ENCODE measurements at regions not wholly inside any gene's neighbourhood (a gene's known extent, or its start where the extent isn't known, plus 50 kb on each side); places are given as distances from the start of the nearest gene placed in this dataset.

DNA sequence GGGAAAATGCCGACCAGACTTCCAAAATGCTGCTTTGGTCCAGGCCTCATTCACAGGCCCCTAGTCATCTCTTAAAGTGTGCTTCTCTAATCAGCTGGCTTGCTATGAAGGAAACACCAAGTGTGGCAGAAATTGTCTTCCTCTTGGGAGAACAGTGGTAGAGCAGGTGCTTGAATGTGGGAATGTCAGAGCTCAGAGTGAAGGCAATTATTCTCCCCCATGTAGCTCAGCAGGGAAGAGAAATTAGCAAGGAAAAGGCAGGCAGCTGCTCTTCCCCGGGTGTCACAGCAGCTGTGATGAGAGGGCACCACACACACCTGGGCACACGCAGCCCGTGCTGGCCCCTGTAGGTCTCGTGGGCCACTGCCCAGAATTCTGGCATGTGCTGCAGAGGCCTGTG lies 358.5 kb downstream of the WDR72 start:
- DNase-seq (ENCODE audit: low read depth) = no peak

GRCh38 chr15:53397041-53397616 lies 362.3 kb downstream of the WDR72 start:
- no peak for DNase-seq (ENCODE audit: low read depth)

DNA sequence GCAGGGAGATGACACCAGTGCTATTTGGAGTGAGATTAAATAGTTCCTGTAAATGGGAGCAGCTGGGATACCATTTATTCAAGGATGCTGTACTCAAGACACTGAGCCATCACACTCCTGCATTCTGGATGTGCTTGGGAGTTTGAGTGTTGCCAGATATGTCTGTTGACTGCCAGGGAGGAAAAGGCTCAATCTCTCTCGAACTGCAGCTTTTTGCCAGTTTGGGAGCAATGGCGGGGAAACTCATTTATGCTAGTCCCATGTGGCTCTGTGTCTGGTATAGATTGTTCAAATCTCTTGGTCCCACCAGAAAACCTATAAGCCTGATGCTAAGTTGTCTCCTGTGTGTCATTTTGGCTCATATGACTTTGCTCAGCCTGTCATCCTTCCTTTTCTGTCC lies 363.6 kb downstream of the WDR72 start:
- DNase-seq (ENCODE audit: low read depth) = no peak

DNA sequence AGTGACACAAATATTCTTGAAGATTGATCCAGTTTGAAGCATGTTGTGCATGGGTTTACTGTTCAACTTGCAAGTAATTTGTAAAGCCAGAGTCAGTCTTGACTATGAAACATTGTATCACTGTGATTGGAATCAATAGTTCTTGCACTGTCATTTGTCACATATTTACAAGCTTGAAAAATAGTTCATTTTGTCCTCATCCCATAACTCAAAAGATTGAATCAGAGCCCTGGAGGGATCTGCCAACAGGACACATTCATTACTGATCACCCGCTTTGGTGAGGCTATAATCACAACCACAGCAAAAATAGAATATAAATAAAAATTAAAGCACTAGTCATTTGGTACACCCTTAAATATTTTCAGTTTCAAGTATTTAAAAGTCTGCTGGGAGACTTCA lies 368.9 kb downstream of the WDR72 start:
- DNase-seq (ENCODE audit: low read depth) = no peak

- no peak for DNase-seq (ENCODE audit: low read depth)
Observed at GRCh38 chr15:53389271-53390037, 370.0 kb downstream of the WDR72 start.

DNA sequence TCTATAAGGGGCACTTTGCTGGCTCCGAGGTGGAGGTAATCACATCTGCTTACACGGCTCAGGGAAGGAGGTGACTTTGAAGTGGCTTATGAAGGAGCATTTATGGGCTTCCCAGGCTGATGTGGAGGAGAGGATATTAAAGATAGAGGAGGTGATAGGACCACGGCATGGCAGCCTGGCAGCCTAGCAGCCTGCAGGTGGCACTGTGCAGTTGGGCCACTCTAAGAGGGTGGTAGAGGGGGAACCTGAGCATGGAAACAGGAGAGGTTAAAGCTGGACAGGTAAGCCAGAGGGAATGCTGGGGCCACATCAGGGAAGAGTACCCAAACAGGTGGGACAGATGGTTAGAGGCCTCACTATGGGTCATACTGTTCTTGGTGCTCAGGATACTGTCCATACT lies 375.0 kb downstream of the WDR72 start:
- DNase-seq (ENCODE audit: low read depth) = no peak

GRCh38 chr15:53378096-53378800 lies 381.2 kb downstream of the WDR72 start:
- no peak for DNase-seq (ENCODE audit: low read depth)

GRCh38 chr15:53367740-53368139 lies 391.7 kb downstream of the WDR72 start:
- DNase-seq (ENCODE audit: low read depth) = no peak

GRCh38 chr15:53360881-53361280 lies 398.6 kb downstream of the WDR72 start:
- DNase-seq (ENCODE audit: low read depth) = no peak

DNA sequence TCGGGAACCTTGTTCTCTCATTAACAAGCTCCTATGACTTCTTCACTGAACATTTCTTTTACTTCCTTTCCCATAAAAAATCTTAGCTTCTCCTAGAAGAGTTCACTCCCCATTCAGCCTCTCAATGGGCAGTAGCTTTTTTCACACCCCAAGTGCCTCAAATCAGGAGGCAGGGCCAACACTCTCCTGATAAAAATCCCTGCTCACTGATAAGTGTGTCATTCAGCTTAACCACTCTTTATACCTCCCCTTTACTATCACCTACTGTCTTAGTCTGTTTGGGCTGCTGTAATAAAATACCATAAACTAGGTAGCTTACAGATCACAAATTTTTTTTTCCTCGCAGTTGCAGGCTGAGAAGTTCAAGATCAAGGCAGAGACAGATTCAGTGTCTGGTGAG lies 400.4 kb downstream of the WDR72 start:
- no peak for DNase-seq (ENCODE audit: low read depth)

DNA sequence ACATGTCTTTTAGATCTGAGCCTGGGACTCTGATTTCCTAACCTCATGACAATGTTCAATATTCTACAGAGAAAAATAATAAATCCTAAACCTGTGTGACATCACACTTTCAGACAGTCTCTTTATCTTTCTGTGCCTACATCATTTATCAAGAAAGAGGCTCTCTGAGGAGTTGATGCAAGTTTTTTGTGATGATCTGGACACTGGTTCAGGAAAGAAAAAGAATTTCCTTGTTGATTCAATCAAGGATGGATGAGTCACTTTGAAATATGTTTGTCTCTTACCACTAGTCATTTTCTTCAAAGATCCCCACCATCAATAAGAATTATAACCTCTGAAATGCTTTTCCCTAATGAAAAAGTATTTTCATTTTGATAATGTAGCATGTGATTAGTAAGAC lies 404.6 kb downstream of the WDR72 start:
- no peak for DNase-seq (ENCODE audit: low read depth)

DNA sequence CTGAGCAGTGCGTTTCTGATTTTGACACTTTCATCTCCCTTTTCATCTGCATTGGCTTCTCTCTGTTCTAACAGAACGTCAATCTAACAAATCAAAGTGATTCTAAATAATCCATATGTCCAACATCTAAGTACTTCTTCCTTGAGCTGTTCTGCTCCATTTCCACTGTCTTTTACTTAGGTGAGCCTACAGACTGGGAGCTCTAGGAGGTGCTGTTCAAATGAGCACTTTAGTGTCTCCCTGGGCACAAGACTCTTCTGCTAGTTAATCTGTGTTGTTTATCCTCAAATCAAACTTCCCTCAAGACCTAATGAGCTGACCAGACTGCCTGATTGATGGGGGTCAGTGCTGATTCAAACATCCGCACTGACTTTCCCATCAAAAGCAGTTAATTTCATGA lies 408.1 kb downstream of the WDR72 start:
- no peak for DNase-seq (ENCODE audit: low read depth)

DNA sequence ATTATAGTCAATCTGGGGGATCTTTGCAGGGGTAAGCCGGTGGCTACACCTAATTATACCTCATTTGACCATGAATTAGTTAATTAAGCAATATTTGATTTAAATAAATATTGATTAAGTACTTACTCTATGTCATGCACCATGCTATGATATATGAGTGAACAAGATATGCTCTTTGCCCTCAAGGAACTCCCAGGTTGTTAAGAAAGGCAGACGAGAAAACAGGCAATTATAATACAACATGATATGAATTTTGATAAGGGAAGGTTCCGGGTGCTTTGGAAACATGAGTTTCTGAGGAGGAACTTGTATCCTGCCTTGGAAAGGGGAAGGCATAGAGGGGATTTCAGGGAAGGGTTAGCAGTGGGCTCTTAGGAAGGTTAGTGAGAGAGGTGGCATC lies 412.9 kb downstream of the WDR72 start:
- DNase-seq (ENCODE audit: low read depth) = no peak

DNA sequence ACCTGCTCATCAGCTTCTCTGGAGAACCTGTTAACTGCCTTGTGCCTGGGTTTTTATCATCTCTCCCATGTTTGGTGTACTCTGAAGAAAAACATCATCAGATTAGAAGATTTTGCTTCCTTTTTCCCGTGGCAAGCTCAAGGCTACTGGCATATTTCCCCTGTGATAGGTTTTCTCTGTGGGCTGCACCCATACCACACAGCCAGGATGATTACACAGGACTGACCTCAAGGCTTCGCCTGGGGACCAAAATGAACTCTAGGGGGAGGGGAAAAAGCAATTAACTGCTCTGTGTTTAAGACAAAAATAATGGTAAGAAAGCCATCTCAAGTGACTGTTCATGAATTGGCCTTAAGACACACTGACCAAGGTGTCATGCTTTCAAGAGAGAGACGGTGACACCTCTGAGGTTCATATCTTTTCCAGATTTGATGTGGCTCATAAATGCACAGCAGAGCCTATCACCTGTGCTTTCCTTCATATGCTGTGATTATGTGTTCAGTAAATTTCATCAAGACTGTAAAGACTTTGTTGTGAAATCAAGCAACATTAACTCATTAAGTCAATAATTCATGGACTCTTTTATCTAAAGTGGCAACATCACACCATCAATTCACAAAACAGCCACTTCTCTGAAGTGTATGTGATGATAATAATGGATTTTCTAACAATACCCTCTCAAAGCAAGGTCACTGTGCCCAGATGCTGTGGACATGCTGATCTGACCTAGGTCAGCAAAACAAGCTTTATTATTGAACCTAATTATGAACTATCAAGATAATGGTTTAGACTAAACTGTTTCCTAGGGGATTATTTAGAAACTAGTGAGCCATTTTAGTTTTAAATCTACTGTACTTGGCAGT lies 427.9 kb downstream of the WDR72 start:
- no peak for DNase-seq (ENCODE audit: low read depth)

GRCh38 chr15:53328341-53328740 lies 431.1 kb downstream of the WDR72 start:
- DNase-seq (ENCODE audit: low read depth) = no peak

GRCh38 chr15:53324061-53324460 lies 435.4 kb downstream of the WDR72 start:
- DNase-seq (ENCODE audit: low read depth) = no peak

DNA sequence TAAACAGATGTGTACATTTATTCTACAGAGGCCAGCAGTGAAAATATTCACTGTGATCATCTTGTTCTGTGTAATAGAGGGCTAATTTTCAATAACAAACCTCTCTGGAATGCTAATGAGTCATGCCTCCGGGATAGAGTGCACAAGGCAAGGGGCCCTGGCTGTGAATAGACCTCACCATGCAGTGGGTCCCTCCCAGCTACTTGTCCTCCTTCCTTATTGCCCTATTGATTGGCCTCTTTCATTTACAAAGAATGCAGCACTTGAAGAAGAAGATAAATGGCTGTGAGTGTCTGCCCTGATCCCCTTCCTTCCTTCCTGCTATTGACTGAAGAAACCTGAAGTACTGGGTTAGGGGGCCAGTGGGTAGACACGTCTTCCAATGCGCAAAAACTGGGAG lies 436.3 kb downstream of the WDR72 start:
- no peak for DNase-seq (ENCODE audit: low read depth)

DNA sequence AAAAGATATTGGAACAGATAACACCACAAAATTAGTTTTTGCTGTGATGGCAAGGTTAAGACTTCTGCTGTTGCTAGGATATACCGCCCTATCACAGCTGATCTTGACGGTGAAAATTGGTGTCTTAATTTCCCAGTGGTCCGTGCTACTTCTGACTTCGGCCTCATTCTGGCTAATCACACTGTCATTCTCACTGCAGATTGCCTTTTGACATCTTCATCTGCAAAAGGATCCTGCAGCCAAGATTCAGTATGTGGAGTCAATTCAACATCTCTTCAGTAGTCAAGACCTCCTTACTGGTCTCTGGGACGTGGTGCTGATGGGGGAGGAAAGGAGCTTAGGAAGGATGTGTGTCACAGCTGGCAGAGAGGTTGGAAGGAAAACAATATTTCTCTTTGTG lies 438.6 kb downstream of the WDR72 start:
- DNase-seq (ENCODE audit: low read depth) = no peak

- no peak for DNase-seq (ENCODE audit: low read depth)
Observed at GRCh38 chr15:53312707-53313106, 446.8 kb downstream of the WDR72 start.

DNA sequence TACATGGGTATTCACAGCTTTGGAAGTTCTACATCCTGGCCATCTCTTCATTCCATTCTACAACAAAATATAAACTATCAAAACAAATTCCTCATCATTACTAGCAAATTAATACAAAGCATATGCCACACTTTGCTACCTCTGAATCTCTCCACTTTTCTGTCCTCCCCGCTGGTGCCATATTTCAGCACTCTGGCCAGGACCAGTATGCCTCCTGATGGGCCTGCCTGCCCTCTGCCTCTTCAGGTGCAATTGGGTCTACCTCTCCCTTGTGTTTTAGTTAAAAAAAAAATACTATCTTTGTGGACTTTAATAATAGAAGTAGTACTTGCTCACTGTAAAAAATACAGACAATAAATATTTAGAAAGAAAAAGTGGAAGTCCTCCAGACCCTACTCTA lies 448.8 kb downstream of the WDR72 start:
- DNase-seq (ENCODE audit: low read depth) = no peak

DNA sequence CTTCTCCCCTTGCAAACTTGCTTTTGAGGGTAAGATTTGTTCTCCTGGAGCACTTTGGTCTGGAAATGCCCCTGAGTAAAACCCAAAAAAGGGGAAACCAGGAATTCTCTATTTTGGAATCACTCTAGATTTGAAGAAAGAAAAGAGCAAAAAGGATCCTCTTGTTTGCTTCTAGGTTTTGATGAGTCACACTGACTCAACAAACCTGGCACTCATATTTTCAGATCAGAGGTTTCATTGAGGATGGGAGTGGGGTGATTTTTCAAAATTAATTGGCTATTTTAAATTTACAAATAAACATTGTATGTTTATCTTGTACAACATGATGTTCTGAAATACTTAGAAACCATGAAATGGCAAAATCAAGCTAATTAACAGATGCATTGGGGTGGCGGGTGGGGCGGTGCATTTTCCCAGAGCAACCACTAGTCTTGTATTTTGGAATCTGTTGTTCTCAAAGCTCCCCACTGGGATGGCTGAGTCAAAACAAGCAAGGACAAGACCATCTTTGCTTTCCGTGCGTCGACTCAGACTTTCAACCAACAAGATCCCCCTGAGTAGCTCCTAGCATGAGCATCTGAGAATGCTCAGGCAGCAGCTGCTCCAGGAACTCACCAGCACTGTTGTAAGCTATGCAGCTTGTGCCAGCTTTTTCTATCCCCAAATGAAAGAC lies 451.4 kb downstream of the WDR72 start:
- no peak for DNase-seq (ENCODE audit: low read depth)

- DNase-seq (ENCODE audit: low read depth) = no peak
Observed at GRCh38 chr15:53305554-53305953, 453.9 kb downstream of the WDR72 start.
